ENCODE measurements at regions not wholly inside any gene's neighbourhood (a gene's known extent, or its start where the extent isn't known, plus 50 kb on each side); places are given as distances from the start of the nearest gene placed in this dataset.

DNA sequence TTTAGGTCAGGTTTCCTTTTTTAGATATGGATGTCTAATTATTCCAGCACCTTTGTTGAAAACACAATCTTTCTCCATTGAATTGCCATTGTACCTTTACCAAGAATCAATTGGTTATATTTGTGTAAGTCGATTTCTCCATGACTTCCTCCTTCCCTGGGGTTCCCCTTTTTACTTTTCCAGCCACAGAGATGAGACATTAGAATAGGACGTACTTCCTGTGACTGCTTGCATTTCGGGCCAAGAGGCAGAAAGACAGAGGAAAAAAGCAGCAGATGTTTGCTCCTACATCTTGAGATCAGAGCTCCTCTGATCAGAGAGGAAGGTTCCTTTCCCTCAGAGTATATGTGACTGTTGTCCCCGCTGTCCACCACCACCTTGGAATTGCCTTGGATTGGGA, 453.7 kb upstream of the RGS6 start:
- no peak overlapping the region for H3K27ac ChIP-seq (ENCODE audit: low read depth in 1 of 2, low read length in 2 of 2)
- no peak overlapping the region for H3K4me3 ChIP-seq (ENCODE audit: low read depth in 1 of 3, low read length in 3 of 3)
- no peaks in the 10 kb centered on the region for H3K27me3 ChIP-seq (ENCODE audit: control insufficient read depth in 4 of 4, insufficient read depth in 4 of 4, low read length in 3 of 4)
- H3K4me1 ChIP-seq (ENCODE audit: control insufficient read depth in 4 of 4, insufficient read depth in 4 of 4, low read length in 3 of 4) = no peaks in the 10 kb centered on the region
- no peak for DNase-seq (ENCODE audit: low spot score)
- no peaks in the 10 kb centered on the region for H3K9me3 ChIP-seq (ENCODE audit: control insufficient read depth in 4 of 4, low read length in 3 of 4)
- TF ChIP-seq, protein P1, sequence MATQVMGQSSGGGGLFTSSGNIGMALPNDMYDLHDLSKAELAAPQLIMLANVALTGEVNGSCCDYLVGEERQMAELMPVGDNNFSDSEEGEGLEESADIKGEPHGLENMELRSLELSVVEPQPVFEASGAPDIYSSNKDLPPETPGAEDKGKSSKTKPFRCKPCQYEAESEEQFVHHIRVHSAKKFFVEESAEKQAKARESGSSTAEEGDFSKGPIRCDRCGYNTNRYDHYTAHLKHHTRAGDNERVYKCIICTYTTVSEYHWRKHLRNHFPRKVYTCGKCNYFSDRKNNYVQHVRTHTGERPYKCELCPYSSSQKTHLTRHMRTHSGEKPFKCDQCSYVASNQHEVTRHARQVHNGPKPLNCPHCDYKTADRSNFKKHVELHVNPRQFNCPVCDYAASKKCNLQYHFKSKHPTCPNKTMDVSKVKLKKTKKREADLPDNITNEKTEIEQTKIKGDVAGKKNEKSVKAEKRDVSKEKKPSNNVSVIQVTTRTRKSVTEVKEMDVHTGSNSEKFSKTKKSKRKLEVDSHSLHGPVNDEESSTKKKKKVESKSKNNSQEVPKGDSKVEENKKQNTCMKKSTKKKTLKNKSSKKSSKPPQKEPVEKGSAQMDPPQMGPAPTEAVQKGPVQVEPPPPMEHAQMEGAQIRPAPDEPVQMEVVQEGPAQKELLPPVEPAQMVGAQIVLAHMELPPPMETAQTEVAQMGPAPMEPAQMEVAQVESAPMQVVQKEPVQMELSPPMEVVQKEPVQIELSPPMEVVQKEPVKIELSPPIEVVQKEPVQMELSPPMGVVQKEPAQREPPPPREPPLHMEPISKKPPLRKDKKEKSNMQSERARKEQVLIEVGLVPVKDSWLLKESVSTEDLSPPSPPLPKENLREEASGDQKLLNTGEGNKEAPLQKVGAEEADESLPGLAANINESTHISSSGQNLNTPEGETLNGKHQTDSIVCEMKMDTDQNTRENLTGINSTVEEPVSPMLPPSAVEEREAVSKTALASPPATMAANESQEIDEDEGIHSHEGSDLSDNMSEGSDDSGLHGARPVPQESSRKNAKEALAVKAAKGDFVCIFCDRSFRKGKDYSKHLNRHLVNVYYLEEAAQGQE (IDR thresholded peaks at IDR 0.05) = no peak
- TF ChIP-seq SP1 (IDR thresholded peaks at IDR 0.05) (no peak), NR2F2 (IDR thresholded peaks at IDR 0.05) (no peak), JUND (IDR thresholded peaks at IDR 0.05) (no peak), HNF4A (conservative IDR thresholded peaks at IDR 0.05) (no peak), FOXA2 (IDR thresholded peaks at IDR 0.05) (no peak), FOXA1 (IDR thresholded peaks at IDR 0.05) (no peak), GABPA (IDR thresholded peaks at IDR 0.05 in 1 of 2, conservative IDR thresholded peaks at IDR 0.05 in 1 of 2) (no peak), HNF4G (IDR thresholded peaks at IDR 0.05) (no peak), TAF1 (conservative IDR thresholded peaks at IDR 0.05) (no peak)
- TF ChIP-seq, protein P2, sequence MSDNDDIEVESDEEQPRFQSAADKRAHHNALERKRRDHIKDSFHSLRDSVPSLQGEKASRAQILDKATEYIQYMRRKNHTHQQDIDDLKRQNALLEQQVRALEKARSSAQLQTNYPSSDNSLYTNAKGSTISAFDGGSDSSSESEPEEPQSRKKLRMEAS (IDR thresholded peaks at IDR 0.05) = no peak
- H3K36me3 ChIP-seq (ENCODE audit: control insufficient read depth in 4 of 4, insufficient read depth in 3 of 4, low read depth in 1 of 4, low read length in 3 of 4) = no peaks in the 10 kb centered on the region
- WGBS = 61% methylated on average over 4 of the region's 4 CpGs
- no peak overlapping the region for H3K9ac ChIP-seq (ENCODE audit: low read depth in 1 of 2, low read length in 2 of 2)

DNA sequence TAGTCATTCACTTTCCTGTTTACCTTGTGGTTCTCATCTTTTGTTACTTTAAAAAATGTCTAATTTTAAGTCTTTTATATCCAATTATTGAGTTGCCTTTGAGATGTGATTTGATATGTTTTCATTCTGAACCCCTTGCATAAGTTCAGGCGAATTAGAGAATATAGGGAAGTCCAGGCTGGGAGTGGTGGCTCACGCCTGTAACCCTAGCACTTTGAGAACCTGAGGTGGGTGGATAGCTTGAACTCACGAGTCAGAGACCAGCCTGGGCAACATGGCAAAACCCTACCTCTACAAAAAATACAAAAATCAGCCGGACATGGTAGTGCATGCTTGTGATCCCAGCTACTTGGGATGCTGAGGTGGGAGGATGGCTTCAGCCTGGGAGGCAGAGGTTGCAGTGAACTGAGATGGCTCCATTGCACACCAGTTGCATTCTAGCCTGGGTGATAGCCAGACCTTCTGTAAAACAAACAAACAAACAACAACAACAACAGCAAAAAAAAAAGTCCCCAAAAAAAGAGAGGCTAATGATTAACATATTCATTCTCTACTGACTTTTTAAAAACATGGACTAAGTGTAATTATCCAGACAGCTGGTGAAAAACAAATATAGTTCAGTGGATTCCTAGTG, 451.1 kb upstream of the RGS6 start:
- H3K27me3 ChIP-seq (ENCODE audit: control insufficient read depth in 4 of 4, insufficient read depth in 4 of 4, low read length in 3 of 4) = no peaks in the 10 kb centered on the region
- no peak for TF ChIP-seq FOXA2 (IDR thresholded peaks at IDR 0.05)
- TF ChIP-seq YY1 (IDR thresholded peaks at IDR 0.05) = no peak
- TF ChIP-seq RAD21 (IDR thresholded peaks at IDR 0.05) = no peak
- no peak for TF ChIP-seq EGR1 (IDR thresholded peaks at IDR 0.05; ENCODE audit: low read depth in 2 of 2)
- no peak for TF ChIP-seq TAF1 (conservative IDR thresholded peaks at IDR 0.05)
- TF ChIP-seq, protein P3, sequence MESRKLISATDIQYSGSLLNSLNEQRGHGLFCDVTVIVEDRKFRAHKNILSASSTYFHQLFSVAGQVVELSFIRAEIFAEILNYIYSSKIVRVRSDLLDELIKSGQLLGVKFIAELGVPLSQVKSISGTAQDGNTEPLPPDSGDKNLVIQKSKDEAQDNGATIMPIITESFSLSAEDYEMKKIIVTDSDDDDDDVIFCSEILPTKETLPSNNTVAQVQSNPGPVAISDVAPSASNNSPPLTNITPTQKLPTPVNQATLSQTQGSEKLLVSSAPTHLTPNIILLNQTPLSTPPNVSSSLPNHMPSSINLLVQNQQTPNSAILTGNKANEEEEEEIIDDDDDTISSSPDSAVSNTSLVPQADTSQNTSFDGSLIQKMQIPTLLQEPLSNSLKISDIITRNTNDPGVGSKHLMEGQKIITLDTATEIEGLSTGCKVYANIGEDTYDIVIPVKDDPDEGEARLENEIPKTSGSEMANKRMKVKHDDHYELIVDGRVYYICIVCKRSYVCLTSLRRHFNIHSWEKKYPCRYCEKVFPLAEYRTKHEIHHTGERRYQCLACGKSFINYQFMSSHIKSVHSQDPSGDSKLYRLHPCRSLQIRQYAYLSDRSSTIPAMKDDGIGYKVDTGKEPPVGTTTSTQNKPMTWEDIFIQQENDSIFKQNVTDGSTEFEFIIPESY (IDR thresholded peaks at IDR 0.05) = no peak
- no peak for TF ChIP-seq NR2F2 (IDR thresholded peaks at IDR 0.05)
- no peak for TF ChIP-seq GABPA (IDR thresholded peaks at IDR 0.05 in 1 of 2, conservative IDR thresholded peaks at IDR 0.05 in 1 of 2)
- no peak for TF ChIP-seq RXRA (IDR thresholded peaks at IDR 0.05)
- TF ChIP-seq, protein P4, sequence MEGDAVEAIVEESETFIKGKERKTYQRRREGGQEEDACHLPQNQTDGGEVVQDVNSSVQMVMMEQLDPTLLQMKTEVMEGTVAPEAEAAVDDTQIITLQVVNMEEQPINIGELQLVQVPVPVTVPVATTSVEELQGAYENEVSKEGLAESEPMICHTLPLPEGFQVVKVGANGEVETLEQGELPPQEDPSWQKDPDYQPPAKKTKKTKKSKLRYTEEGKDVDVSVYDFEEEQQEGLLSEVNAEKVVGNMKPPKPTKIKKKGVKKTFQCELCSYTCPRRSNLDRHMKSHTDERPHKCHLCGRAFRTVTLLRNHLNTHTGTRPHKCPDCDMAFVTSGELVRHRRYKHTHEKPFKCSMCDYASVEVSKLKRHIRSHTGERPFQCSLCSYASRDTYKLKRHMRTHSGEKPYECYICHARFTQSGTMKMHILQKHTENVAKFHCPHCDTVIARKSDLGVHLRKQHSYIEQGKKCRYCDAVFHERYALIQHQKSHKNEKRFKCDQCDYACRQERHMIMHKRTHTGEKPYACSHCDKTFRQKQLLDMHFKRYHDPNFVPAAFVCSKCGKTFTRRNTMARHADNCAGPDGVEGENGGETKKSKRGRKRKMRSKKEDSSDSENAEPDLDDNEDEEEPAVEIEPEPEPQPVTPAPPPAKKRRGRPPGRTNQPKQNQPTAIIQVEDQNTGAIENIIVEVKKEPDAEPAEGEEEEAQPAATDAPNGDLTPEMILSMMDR (IDR thresholded peaks at IDR 0.05; ENCODE audit: low read depth, low read length, missing input control) = no peak
- TF ChIP-seq HNF4G (IDR thresholded peaks at IDR 0.05) = no peak
- no peaks in the 10 kb centered on the region for H3K9me3 ChIP-seq (ENCODE audit: control insufficient read depth in 4 of 4, low read length in 3 of 4)
- no peak overlapping the region for H3K4me3 ChIP-seq (ENCODE audit: low read depth in 1 of 3, low read length in 3 of 3)
- H3K4me1 ChIP-seq (ENCODE audit: control insufficient read depth in 4 of 4, insufficient read depth in 4 of 4, low read length in 3 of 4) = no peaks in the 10 kb centered on the region
- H3K27ac ChIP-seq (ENCODE audit: low read depth in 1 of 2, low read length in 2 of 2) = no peak overlapping the region
- H3K36me3 ChIP-seq (ENCODE audit: control insufficient read depth in 4 of 4, insufficient read depth in 3 of 4, low read depth in 1 of 4, low read length in 3 of 4) = no peaks in the 10 kb centered on the region
- WGBS = 89% methylated on average over 4 of the region's 4 CpGs
- DNase-seq (ENCODE audit: low spot score) = no peak
- no peak overlapping the region for H3K9ac ChIP-seq (ENCODE audit: low read depth in 1 of 2, low read length in 2 of 2)
